Activated CD8-positive, alpha-beta memory T cell treated with anti-CD3 and anti-CD28 coated beads, Interleukin-2, amount 10 ng/mL, durations not matched to agents 7 days and 5 days (primary cell): ENCODE measurements at regions not wholly inside any gene's neighbourhood (a gene's known extent, or its start where the extent isn't known, plus 50 kb on each side); places are given as distances from the start of the nearest gene placed in this dataset.
A peak's percentile ranks its signal among the peaks of the same experiment; 100 is the strongest.
"Not testable (repeated sequence)": the region's sequence is repeated elsewhere in the genome, so short reads cannot be mapped to it uniquely, and the experiment has no call there.

Experiments
- ATAC-seq: fragments of 150-1000 bp; cut with Tn5 transposase; one replicate; pipeline ENCODE4 v1.10.0; 2021; ENCODE audit warnings: moderate library complexity
- CTCF ChIA-PET: fragments of 350-600 bp; sonication (Branson Sonifier 250); formaldehyde crosslinking; loops from one replicate; lab custom pipeline; 2021; ENCODE audit warnings: antibody characterized with exemption; lab: Charles Lee
- DNase-seq: peaks from one replicate; pipeline ENCODE4 v3.0.0-alpha.2; 2020
- H3K27ac Mint-ChIP-seq: one replicate; pipeline ENCODE4 v1.8.0; 2021; ENCODE audit warnings: mild to moderate bottlenecking, mixed read lengths
- H3K27me3 Mint-ChIP-seq: one replicate; pipeline ENCODE4 v1.8.0; 2021; ENCODE audit warnings: mixed read lengths
- H3K36me3 Mint-ChIP-seq: one replicate; pipeline ENCODE4 v1.8.0; 2021; ENCODE audit warnings: mild to moderate bottlenecking, mixed read lengths
- H3K4me1 Mint-ChIP-seq: one replicate; pipeline ENCODE4 v1.8.0; 2021; ENCODE audit warnings: mixed read lengths
- H3K4me3 Mint-ChIP-seq: one replicate; pipeline ENCODE4 v1.8.0; 2021; ENCODE audit warnings: mild to moderate bottlenecking, moderate library complexity, mixed read lengths
- H3K9me3 Mint-ChIP-seq: one replicate; pipeline ENCODE4 v1.8.0; 2022; ENCODE audit warnings: low read depth, mixed read lengths

GRCh38 chr11:36750349-36750748, 152.3 kb upstream of the RAG2 start:
- Mint-ChIP-seq H3K27me3 (peaks cover 22% of the 10 kb centered on the region), H3K4me3 (no peak overlapping the region), H3K9me3 (no peaks in the 10 kb centered on the region), H3K27ac (no peak overlapping the region), H3K4me1 (no peaks in the 10 kb centered on the region), H3K36me3 (no peaks in the 10 kb centered on the region)
- ATAC-seq (no peak), DNase-seq (no peak)
- CTCF ChIA-PET = interaction anchor here (1.0 to 6.2 kb wide), 3 partner anchors 12 to 186 kb away, joined by 3 to 105 read pairs (median 4); partner anchors contain the start of gene RAG1

GRCh38 chr11:36748836-36749235, 150.8 kb upstream of the RAG2 start:
- CTCF ChIA-PET = interaction anchor here (1.1 to 6.2 kb wide), 3 partner anchors 48 to 457 kb away, joined by 3 to 105 read pairs (median 8); partner anchors contain the start of gene RAG1

GRCh38 chr11:36746886-36747710, 149.1 kb upstream of the RAG2 start:
- H3K9me3 Mint-ChIP-seq = no peaks in the 10 kb centered on the region
- peaks cover 3% of the 10 kb centered on the region for H3K4me1 Mint-ChIP-seq
- no peak overlapping the region for H3K27ac Mint-ChIP-seq
- CTCF ChIA-PET = interaction anchor here (0.6 to 6.2 kb wide), 32 partner anchors 8 to 710 kb away, joined by 3 to 105 read pairs (median 4); partner anchors contain the start of gene RAG1
- peaks cover 26% of the 10 kb centered on the region for H3K27me3 Mint-ChIP-seq
- ATAC-seq = peak; percentile 100
- H3K36me3 Mint-ChIP-seq = no peaks in the 10 kb centered on the region
- H3K4me3 Mint-ChIP-seq = no peak overlapping the region
- peak; percentile 91 for DNase-seq

More at GRCh38 chr11:36748836-36749235, 150.8 kb upstream of the RAG2 start:
- DNase-seq (no peak), ATAC-seq (no peak)
- Mint-ChIP-seq H3K36me3 (no peaks in the 10 kb centered on the region), H3K9me3 (no peaks in the 10 kb centered on the region), H3K4me3 (no peak overlapping the region), H3K4me1 (peaks cover 3% of the 10 kb centered on the region), H3K27ac (no peak overlapping the region), H3K27me3 (peaks cover 28% of the 10 kb centered on the region)

DNA sequence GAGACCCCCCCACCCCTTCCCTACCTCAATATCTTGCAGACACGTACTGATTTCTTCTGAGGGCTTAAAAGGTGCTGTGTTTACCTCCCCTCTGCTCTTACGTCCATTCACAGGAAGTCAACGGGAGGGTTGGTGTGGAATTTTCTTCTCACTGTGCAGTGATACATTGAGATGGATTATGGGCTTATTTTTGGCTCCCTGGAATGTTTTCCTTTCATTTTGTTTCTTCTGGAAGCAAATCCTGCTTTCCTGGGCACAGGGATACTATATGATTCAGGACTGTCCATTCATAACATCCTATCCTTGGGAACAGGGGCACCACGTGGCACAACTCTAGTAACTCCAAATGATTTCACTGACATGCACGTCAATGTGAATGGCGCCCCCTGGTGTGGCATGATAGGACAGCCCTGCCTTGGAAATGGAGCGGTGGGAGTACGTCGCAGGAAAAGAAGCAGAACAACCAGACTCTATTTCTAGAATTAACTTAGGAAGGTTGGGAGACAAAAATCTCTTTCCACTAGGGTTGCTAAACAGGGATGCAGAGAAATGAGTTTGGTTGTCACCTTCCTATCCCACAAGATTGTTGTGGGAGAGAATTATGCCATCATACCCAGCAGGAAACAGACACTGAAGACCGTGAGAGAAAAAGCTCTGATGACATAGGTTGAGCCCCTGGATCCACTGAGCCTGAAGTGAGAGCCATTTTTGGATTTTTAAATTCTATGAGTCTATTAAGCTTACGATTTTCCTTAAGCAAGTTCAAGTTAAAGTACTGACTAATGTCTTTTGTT, 146.5 kb upstream of the RAG2 start:
- H3K36me3 Mint-ChIP-seq = no peaks in the 10 kb centered on the region
- peaks cover 3% of the 10 kb centered on the region for H3K4me1 Mint-ChIP-seq
- H3K27ac Mint-ChIP-seq = no peak overlapping the region
- CTCF ChIA-PET = interaction anchor here (1.0 to 3.1 kb wide), 7 partner anchors 13 to 180 kb away, joined by 3 to 22 read pairs (median 4); no protein-coding TSS in a partner anchor
- DNase-seq (peak; percentile 67), ATAC-seq (no peak)
- H3K4me3 Mint-ChIP-seq = no peak overlapping the region
- peaks cover 30% of the 10 kb centered on the region for H3K27me3 Mint-ChIP-seq
- H3K9me3 Mint-ChIP-seq = no peaks in the 10 kb centered on the region

- CTCF ChIA-PET = interaction anchor here (1.0 to 2.3 kb wide), 3 partner anchors 32 to 178 kb away, joined by 3 to 17 read pairs (median 5); no protein-coding TSS in a partner anchor
- no peaks in the 10 kb centered on the region for H3K36me3 Mint-ChIP-seq
- peaks cover 21% of the 10 kb centered on the region for H3K27me3 Mint-ChIP-seq
- ATAC-seq = no peak
- no peak overlapping the region for H3K27ac Mint-ChIP-seq
- H3K4me1 Mint-ChIP-seq = peaks cover 3% of the 10 kb centered on the region
- no peaks in the 10 kb centered on the region for H3K9me3 Mint-ChIP-seq
- no peak for DNase-seq
- no peak overlapping the region for H3K4me3 Mint-ChIP-seq
Observed at GRCh38 chr11:36743039-36743438, 145.0 kb upstream of the RAG2 start.

DNA sequence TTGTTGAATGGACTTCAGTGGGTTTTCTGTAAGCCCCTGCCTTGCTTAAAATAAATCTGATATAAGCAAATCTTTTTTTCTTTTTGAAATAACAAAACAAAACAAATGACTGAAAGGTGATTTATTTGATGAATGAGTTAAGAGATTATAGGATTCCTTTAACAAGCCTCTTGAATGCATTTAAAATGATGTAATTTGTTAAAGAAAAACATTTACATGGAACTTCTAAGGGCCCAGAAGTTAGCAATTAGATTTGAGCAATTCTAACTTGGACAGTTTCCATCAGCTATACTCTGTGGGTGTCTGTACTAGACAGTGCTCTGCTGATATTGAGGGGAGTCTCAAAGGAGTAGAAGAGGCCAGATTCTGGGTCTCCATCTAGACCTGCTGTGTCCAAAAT, 143.5 kb upstream of the RAG2 start:
- Mint-ChIP-seq H3K4me1 (peaks cover 3% of the 10 kb centered on the region), H3K36me3 (no peaks in the 10 kb centered on the region), H3K27me3 (peaks cover 14% of the 10 kb centered on the region), H3K4me3 (no peak overlapping the region), H3K27ac (no peak overlapping the region), H3K9me3 (no peaks in the 10 kb centered on the region)
- CTCF ChIA-PET = interaction anchor here (1.5 kb wide), 1 partner anchor 177 kb away, joined by 4 read pairs; no protein-coding TSS in a partner anchor
- no peak for DNase-seq
- no peak for ATAC-seq

DNA sequence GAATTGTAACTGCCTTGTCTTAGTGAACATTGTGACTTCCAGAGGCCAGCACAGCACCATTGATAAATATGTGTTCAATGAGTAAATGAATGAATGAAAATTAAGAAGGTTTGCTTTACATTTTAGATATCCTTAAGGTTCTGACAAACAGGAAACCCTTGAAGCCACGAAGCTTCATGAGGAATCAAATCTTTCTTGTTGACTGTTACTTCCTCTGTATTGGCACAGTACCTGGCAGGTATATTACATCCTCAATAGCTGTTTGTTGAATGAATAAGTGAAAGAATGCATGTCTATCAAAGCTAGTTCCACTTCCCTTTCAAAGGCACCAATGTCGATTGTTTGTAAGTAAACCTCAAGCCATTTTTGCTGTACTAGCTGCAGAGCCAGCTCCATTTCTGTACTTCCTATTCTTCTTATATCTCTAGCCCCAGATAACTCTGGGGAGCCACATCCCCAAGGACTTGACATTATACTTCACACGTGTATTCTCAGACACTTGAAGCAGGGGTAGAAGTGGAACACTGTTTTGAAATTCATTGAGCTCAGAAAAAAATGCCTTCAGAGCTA, 140.3 kb upstream of the RAG2 start:
- Mint-ChIP-seq H3K27me3 (peaks cover 8% of the 10 kb centered on the region), H3K9me3 (no peaks in the 10 kb centered on the region), H3K36me3 (no peaks in the 10 kb centered on the region), H3K27ac (no peak overlapping the region), H3K4me3 (no peak overlapping the region), H3K4me1 (no peaks in the 10 kb centered on the region)
- DNase-seq = no peak
- ATAC-seq = no peak
- CTCF ChIA-PET = interaction anchor here (0.8 to 4.2 kb wide), 8 partner anchors 9 to 175 kb away, joined by 3 to 27 read pairs (median 4); no protein-coding TSS in a partner anchor

DNA sequence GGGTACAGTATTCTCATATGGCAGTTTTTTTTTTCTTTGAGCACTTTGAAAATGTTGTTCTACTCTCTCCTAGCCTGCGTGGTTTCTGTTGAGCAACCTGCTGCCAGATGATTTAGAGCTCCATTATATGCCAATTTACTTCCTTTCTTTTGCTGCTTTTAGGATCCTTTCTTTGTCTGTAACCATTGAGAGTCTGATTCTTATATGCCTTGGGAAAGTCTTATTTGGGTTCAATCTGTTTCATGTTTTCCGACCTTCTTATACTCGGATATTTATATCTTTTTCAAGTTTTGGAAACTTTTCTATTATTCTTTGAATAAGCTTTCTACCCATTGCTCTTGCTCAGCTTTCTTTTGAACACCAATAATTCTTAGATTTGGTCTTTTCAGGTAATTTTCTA, 138.1 kb upstream of the RAG2 start:
- Mint-ChIP-seq H3K4me1 (no peaks in the 10 kb centered on the region), H3K9me3 (no peaks in the 10 kb centered on the region), H3K27me3 (peaks cover 12% of the 10 kb centered on the region), H3K36me3 (no peaks in the 10 kb centered on the region), H3K27ac (no peak overlapping the region), H3K4me3 (no peak overlapping the region)
- no peak for ATAC-seq
- no peak for DNase-seq
- CTCF ChIA-PET = interaction anchor here (4.2 kb wide), 1 partner anchor 11 kb away, joined by 27 read pairs; no protein-coding TSS in a partner anchor

DNA sequence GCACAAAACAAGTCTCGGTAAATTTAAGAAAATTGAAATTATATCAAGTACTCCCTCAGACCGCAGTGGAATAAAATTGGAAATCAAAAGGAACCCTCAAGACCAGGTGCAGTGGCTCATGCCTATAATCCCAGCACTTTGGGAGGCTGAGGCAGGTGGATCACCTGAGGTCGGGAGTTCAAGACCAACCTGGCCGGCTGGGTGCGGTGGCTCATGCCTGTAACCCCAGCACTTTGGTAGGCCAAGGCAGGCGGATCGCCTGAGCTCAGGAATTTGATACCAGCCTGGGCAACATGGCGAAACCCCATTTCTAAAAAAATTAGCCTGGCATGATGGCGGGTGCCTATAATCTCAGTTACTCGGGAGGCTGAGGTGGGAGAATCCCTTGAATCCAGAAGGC, 135.7 kb upstream of the RAG2 start:
- not testable (repeated sequence) for H3K27ac Mint-ChIP-seq, H3K9me3 Mint-ChIP-seq, H3K4me3 Mint-ChIP-seq, DNase-seq, ATAC-seq, H3K36me3 Mint-ChIP-seq, H3K27me3 Mint-ChIP-seq, H3K4me1 Mint-ChIP-seq
- CTCF ChIA-PET = interaction anchor here (1.2 to 4.6 kb wide), 2 partner anchors 13 to 20 kb away, joined by 3 to 22 read pairs; no protein-coding TSS in a partner anchor

DNA sequence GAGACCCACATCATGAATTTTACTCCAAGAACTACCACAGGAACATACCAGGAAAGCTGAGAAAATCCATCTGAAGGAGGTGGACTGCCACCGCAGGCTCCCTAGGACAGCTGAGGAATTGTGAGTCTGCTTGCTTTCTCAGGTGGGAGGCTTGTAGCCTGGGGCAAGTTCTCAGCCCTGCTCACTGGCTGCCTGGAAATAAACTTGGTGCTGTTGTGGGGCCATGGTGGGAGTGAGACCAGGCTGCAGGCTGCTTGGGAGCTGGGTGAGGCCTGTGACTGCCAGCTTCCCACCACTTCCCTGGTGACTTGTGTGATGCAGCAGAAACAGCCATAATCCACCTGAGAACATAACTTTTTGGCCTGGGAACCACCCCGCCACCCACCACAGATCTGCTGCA, 132.7 kb upstream of the RAG2 start:
- Mint-ChIP-seq H3K27ac (no peak overlapping the region), H3K36me3 (no peaks in the 10 kb centered on the region), H3K9me3 (no peaks in the 10 kb centered on the region), H3K4me1 (no peaks in the 10 kb centered on the region), H3K4me3 (no peak overlapping the region), H3K27me3 (peaks cover 5% of the 10 kb centered on the region)
- CTCF ChIA-PET = interaction anchor here (4.6 kb wide), 1 partner anchor 16 kb away, joined by 22 read pairs; no protein-coding TSS in a partner anchor
- DNase-seq (no peak), ATAC-seq (no peak)

- no peaks in the 10 kb centered on the region for H3K4me1 Mint-ChIP-seq
- peaks cover 8% of the 10 kb centered on the region for H3K27me3 Mint-ChIP-seq
- H3K36me3 Mint-ChIP-seq = no peaks in the 10 kb centered on the region
- no peak overlapping the region for H3K4me3 Mint-ChIP-seq
- no peak for DNase-seq
- CTCF ChIA-PET = interaction anchor here (1.1 to 4.6 kb wide), 3 partner anchors 9 to 16 kb away, joined by 3 to 22 read pairs (median 4); no protein-coding TSS in a partner anchor
- H3K9me3 Mint-ChIP-seq = no peaks in the 10 kb centered on the region
- H3K27ac Mint-ChIP-seq = no peak overlapping the region
- ATAC-seq = no peak
Observed at GRCh38 chr11:36729825-36730224, 131.8 kb upstream of the RAG2 start.

- H3K9me3 Mint-ChIP-seq = no peaks in the 10 kb centered on the region
- H3K4me1 Mint-ChIP-seq = no peaks in the 10 kb centered on the region
- DNase-seq (no peak), ATAC-seq (no peak)
- no peaks in the 10 kb centered on the region for H3K36me3 Mint-ChIP-seq
- CTCF ChIA-PET = no interaction called here
- H3K4me3 Mint-ChIP-seq = no peak overlapping the region
- no peak overlapping the region for H3K27ac Mint-ChIP-seq
- H3K27me3 Mint-ChIP-seq = peaks cover 6% of the 10 kb centered on the region
Observed at GRCh38 chr11:36726420-36726819, 128.4 kb upstream of the RAG2 start.
